Astrocyte (in vitro differentiated cells and primary cell): ENCODE measurements at regions not wholly inside any gene's neighbourhood (a gene's known extent, or its start where the extent isn't known, plus 50 kb on each side); places are given as distances from the start of the nearest gene placed in this dataset.

Experiments used
- EZH2 ChIP-seq: IDR thresholded peaks from 2 replicates; pipeline ENCODE4 v1.6.1; 2012; ENCODE audit warnings: mild to moderate bottlenecking, low read length, inconsistent platforms; ENCODE audit not compliant: insufficient read depth
- TF ChIP-seq, protein P1 (sequence below): IDR thresholded peaks from 2 replicates; pipeline ENCODE4 v1.5.1; 2011; ENCODE audit warnings: low read depth, mild to moderate bottlenecking, inconsistent platforms, low read length, moderate library complexity; ENCODE audit not compliant: insufficient read depth

DNA sequence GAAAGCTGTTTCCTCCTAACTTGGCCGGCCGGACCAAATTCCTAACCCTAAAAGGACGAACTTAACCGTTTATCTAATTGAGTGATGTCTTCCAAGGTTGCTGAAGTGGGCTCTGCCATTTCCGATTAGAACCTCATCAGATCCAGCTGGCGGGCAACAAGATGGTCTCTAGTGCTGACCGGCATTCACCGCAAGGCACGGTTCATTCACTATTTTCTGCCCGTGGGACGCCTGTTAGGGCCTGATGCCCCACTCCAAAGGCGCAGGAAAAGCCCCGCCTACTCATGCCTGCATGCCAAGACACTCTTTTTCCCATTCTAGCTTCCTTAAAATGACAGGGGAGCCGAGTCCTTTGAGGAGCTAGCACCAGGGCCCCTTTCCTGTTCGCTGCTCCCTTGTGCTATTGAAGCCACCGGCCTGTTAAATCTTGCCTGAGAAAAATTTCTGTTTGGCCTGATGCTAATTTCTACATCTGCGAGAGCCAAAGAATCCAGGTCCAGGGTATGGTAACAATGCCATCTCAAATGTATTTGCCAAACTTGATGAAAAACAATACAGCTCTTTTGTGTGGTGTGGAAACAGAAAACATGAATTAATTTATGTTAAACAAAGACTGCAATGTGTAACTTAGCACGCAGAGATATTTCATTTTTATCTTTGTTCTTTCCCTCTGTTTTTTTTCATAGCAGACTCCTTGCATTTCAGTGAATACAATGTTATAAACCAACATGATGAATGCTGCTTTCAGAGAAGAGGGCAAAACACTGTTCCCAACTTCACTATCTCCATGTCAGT, 1071.2 kb upstream of the USP15 start:
- TF ChIP-seq, protein P1, sequence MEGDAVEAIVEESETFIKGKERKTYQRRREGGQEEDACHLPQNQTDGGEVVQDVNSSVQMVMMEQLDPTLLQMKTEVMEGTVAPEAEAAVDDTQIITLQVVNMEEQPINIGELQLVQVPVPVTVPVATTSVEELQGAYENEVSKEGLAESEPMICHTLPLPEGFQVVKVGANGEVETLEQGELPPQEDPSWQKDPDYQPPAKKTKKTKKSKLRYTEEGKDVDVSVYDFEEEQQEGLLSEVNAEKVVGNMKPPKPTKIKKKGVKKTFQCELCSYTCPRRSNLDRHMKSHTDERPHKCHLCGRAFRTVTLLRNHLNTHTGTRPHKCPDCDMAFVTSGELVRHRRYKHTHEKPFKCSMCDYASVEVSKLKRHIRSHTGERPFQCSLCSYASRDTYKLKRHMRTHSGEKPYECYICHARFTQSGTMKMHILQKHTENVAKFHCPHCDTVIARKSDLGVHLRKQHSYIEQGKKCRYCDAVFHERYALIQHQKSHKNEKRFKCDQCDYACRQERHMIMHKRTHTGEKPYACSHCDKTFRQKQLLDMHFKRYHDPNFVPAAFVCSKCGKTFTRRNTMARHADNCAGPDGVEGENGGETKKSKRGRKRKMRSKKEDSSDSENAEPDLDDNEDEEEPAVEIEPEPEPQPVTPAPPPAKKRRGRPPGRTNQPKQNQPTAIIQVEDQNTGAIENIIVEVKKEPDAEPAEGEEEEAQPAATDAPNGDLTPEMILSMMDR = no peak
- no peak for TF ChIP-seq EZH2
